Suprapubic skin (tissue), 4 donors: ENCODE measurements at regions not wholly inside any gene's neighbourhood (a gene's known extent, or its start where the extent isn't known, plus 50 kb on each side); places are given as distances from the start of the nearest gene placed in this dataset.

ENCODE experiments used
- CTCF ChIP-seq, 2 donors: fragments of 200-600 bp in 1 of 2; fragments of 450-650 bp in 1 of 2; sonication (generic) in 1 of 2; IDR thresholded peaks; one replicate each; pipeline ENCODE4 v1.5.1; 2016 to 2019; ENCODE audit warnings: antibody characterized with exemption in 2 of 2, mild to moderate bottlenecking in 1 of 2, moderate library complexity in 1 of 2
- EP300 ChIP-seq: sonication (generic); formaldehyde crosslinking; IDR thresholded peaks from one replicate; pipeline ENCODE4 v1.6.1; 2017; ENCODE audit warnings: antibody characterized with exemption
- POLR2A ChIP-seq, 2 donors: fragments of 450-650 bp; IDR thresholded peaks; one replicate each; pipeline ENCODE4 v1.6.1; 2017; ENCODE audit warnings: antibody characterized with exemption in 2 of 2, mild to moderate bottlenecking in 2 of 2, moderate library complexity in 2 of 2
- POLR2AphosphoS5 ChIP-seq, 3 donors: sonication (generic); formaldehyde crosslinking; IDR thresholded peaks; one replicate each; pipeline ENCODE4 v1.6.1; 2017; ENCODE audit warnings: antibody characterized with exemption in 3 of 3

GRCh38 chr2:150591496-150592285 lies 104.2 kb upstream of the RND3 start:
- TF ChIP-seq POLR2A (IDR thresholded peaks at IDR 0.05) (no peak), CTCF (IDR thresholded peaks at IDR 0.05) (no peak), POLR2AphosphoS5 (IDR thresholded peaks at IDR 0.05) (no peak), EP300 (no peak)
